ENCODE measurements at regions not wholly inside any gene's neighbourhood (a gene's known extent, or its start where the extent isn't known, plus 50 kb on each side); places are given as distances from the start of the nearest gene placed in this dataset.

DNA sequence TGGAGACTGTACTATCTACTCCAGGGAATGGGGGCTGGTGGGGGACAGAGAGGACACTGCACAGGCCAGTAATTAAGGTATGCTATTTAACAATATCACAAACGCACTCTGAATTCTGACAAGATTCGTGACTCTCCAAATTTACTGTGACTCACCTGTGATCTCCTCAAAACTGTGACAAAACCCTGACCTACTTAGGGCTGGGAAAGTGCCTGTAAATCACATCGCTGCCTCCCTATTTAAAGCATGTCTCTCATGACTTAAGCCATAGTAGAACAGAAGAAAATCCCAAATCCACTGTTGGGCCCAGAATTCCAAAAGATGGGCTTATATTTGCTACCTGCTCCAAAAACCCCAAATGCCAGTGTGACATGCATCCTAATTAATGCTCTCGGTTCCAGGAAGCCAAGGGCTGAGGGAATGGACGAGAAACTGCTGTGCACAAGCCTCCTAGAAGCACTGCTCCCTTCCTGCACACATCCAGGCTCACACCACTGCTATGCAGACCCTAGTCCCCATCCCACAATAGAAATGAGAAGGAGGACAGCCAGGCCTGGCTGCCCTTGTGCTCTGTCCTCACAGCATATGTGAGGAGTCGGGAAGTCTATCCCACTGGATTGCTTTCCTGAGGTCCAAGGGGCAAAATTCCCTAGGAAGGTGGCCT, 187.7 kb upstream of the CHRNA7 start:
- H3K9me3 Mint-ChIP-seq: no peaks in the 10 kb centered on the region
- no peak for ATAC-seq
- no peaks in the 10 kb centered on the region for H3K36me3 Mint-ChIP-seq
- no peak for DNase-seq (ENCODE audit: low spot score in 2 of 2)
- no peak overlapping the region for H3K27ac Mint-ChIP-seq

DNA sequence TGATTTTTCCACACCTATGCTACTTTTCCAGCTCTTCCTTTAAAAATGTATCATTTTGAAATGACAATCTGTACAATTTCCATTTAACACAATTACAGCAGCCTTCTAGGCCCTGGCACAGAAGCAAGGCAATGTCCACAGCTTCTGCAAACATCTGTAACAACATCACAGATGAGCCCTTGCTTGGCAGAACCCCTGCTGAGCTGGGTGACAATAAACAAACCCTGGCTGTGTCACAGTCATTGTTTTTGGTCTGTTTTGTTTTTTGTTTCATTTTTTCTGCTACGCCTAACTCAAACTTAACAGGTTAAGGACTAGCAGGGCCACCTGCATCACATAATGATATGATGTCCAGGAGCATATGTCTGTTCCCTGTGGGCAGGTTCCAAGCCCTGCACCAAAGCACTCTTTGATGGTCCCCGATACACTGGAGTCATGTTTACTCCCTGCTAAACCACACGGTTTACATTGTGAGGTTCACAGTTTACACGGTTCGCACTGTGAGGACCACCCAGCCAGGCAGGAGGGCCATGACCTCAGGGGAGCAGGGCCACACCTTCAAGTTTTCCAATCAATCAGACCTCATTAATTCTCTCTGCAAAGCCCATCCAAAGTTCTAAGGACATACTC, 186.8 kb upstream of the CHRNA7 start:
- no peaks in the 10 kb centered on the region for H3K36me3 Mint-ChIP-seq
- no peak for ATAC-seq
- DNase-seq (ENCODE audit: low spot score in 2 of 2): no peak
- H3K27ac Mint-ChIP-seq: no peak overlapping the region
- no peaks in the 10 kb centered on the region for H3K9me3 Mint-ChIP-seq

DNA sequence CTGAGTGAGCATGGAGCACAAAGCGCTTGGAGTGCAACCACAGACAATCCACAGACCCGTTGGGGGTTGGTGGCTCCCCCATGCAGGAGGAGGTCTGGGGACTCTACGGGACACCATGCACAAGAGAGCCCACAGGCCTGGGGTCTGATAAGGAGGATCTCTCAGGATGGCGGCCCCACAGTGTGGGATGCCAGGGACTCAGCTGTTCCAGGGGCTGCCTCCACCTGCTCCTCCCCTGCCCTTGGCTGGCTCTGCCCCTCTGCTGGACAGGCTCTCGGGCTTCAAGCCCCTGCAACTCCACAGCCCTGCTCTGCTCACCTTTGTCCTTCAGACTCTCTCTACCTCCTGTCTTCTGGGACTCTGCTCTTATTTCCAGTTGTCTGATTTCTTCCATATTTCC, 184.5 kb upstream of the CHRNA7 start:
- no peak for ATAC-seq
- H3K9me3 Mint-ChIP-seq: peaks cover 0 to 2% of the 10 kb centered on the region in 2 donors
- no peak overlapping the region for H3K27ac Mint-ChIP-seq
- H3K36me3 Mint-ChIP-seq: peaks cover 0 to 1% of the 10 kb centered on the region in 2 donors
- no peak for DNase-seq (ENCODE audit: low spot score in 2 of 2)

DNA sequence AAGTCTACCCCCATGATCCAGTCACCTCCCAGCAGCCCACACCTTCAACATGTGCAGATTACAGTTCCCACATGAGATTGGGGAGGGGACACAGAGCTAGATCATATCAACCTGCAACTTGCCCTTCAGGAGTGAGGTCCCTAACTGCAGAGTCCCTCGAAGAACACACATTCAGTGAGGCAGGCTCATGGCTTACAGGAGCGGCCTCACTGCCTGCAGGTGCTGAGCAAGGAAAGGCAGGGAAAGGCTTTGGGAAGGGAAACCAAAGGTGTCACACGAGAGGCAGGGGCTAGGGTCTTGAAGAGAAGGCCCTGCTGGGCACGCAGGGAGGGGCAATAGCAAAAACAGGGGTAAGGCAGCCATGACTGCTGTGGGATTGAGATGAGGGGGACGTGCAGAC, 182.4 kb upstream of the CHRNA7 start:
- Mint-ChIP-seq H3K9me3 (peaks cover 0 to 8% of the 10 kb centered on the region in 2 donors), H3K27ac (no peak overlapping the region), H3K36me3 (peaks cover 0 to 7% of the 10 kb centered on the region in 2 donors)
- DNase-seq (ENCODE audit: low spot score in 2 of 2): no peak
- ATAC-seq: no peak

DNA sequence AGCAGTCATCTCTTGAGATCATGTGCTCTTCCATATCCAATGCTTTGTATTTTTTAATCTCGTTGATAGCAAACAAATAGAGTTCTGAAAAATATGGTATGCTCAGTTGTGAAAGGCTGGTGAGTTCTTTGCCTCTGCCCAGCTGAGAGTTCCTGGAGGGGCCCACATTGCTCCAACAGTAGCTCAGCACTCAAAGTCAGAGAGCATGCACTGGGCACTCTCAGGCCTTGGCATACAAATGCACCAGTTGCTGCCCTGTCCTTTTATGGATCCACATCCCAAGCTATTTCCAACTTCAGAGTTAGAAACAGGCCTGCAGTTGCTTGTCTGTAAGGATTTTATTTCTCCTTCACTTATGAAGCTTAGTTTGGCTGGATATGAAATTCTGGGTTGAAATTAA, 181.7 kb upstream of the CHRNA7 start:
- ATAC-seq: no peak
- Mint-ChIP-seq H3K9me3 (peaks cover 0 to 8% of the 10 kb centered on the region in 2 donors), H3K27ac (no peak overlapping the region)

DNA sequence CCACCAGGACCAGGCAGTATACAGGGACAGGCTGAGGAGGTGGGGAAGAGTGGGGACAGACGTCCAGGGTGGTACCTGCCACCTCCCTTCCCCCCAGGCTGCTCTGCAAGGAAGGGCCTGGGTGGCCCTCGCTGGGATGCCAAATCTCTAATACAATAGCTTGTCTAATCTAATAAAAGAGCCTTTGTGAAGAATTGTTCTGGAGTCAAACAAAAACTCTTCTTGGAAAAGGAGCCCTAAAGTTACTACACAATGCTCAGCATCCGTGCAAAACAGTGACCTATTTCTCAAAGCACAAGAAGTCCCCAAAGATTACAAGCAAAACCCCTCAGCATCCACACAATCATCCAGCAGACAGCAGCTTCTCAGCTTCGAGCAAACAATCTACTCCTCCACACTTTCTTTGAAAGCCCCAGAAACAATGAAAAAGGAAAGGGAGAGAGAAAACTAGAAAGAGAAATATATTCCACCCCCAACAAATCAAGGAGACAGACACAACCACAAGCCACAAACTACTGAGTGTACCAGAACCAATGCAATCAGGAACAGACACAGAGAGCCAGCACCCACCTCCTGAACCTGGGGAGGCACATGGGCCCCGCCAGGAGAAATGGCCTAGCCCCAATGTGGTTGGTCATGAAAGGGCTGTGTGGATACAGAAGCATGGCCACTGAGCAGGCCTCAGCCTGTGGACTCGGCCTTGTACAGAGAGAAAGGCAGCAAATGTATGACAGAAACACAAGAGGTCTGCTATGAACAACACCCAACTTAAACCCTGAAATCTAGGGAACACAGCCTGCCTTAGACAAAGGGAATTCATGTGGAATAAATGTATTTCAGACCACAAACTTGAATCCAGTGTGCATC, 177.1 kb upstream of the CHRNA7 start:
- Mint-ChIP-seq H3K9me3 (peaks cover 0 to 15% of the 10 kb centered on the region in 2 donors), H3K27ac (no peak overlapping the region), H3K36me3 (peaks cover 0 to 18% of the 10 kb centered on the region in 2 donors)
- ATAC-seq: no peak
- DNase-seq (ENCODE audit: low spot score in 2 of 2): no peak

More for the DNA sequence above, 181.7 kb upstream of the CHRNA7 start:
- no peak for DNase-seq (ENCODE audit: low spot score in 2 of 2)
- peaks cover 0 to 11% of the 10 kb centered on the region in 2 donors for H3K36me3 Mint-ChIP-seq

DNA sequence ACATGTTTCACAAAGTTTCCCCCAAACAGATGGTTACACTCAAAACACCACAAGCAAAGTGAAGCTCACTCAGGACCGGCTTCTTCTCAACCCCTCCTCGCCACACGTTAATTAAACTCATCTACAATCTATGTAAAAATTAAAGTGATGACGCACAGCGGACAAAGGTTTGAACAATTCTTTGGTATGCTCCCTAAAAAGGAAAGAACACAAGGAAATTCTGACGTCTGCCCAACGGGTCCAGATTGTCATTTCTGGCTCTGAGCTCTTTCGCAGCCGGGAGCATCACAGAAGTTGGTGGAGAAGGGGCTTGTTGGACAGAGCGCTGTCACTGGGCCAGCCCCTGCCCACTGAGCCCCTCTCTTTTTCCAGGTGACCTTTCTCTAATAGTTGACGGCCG, 173.7 kb upstream of the CHRNA7 start:
- no peak overlapping the region for H3K27ac Mint-ChIP-seq
- H3K9me3 Mint-ChIP-seq: peaks cover 0 to 8% of the 10 kb centered on the region in 2 donors
- DNase-seq (ENCODE audit: low spot score in 2 of 2) (no peak), ATAC-seq (no peak)
- peaks cover 0 to 11% of the 10 kb centered on the region in 2 donors for H3K36me3 Mint-ChIP-seq

DNA sequence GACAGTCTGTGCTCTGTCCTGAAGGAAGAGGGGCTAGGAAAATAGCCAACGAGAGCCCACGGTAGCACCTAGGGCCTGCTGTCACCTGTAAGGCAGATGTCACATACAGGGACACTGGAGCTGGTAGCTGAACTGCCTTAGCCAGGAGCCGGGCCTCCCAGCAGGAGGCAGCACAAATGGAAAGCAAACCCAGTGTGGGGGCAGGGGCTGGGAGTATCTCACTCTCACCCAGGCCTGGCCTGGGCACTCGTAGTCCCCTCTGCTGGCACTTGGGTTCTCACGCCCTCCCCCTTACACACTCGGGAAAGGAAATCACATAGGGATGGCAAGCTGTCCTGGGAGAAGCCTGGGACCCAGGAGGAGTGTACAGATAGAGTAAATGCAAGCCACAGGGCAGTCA, 173.1 kb upstream of the CHRNA7 start:
- H3K9me3 Mint-ChIP-seq: peaks cover 0 to 8% of the 10 kb centered on the region in 2 donors
- DNase-seq (ENCODE audit: low spot score in 2 of 2) (no peak), ATAC-seq (no peak)
- no peak overlapping the region for H3K27ac Mint-ChIP-seq
- peaks cover 0 to 11% of the 10 kb centered on the region in 2 donors for H3K36me3 Mint-ChIP-seq

DNA sequence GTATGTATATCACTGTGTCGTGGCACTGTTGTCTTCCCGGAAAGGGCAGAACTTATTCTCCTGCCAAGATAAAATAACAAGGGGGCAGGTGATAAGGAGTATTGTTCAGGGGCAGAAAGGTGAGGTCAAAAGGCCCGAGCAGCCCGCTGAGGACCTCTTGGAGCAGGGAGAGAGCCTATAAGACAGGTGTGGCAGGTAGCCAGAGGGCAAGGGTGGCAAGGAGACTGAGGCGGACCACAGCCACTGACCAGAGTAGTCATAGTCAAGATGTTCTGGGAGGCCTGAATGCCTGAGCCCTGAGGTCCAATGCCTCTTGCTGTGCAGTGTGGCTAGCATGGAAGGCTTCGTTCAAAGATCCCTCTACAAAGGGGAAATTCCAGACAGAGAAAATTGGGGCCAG, 172.3 kb upstream of the CHRNA7 start:
- no peak overlapping the region for H3K27ac Mint-ChIP-seq
- ATAC-seq (no peak), DNase-seq (ENCODE audit: low spot score in 2 of 2) (no peak)
- peaks cover 0 to 8% of the 10 kb centered on the region in 2 donors for H3K9me3 Mint-ChIP-seq
- peaks cover 0 to 10% of the 10 kb centered on the region in 2 donors for H3K36me3 Mint-ChIP-seq

DNA sequence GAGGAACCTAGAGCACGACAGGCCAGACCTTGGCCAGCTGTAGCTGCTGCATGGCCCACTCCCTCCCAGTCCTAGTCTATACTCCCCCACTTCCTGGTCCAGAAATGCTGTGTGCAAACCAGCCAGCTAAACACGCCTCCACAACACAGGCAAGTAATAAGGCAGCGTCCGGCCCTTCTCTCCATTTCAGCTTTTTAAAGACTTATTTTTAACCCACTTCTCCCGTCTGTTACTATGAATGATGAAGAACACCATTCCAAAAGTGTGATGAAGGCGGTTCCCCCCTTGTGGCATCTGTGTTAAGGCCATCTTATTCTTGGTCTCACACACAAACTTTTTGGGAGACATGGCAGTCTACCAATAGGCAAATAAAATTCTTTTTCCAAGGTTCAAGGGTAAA, 164.1 kb upstream of the CHRNA7 start:
- no peak for DNase-seq (ENCODE audit: low spot score in 2 of 2)

DNA sequence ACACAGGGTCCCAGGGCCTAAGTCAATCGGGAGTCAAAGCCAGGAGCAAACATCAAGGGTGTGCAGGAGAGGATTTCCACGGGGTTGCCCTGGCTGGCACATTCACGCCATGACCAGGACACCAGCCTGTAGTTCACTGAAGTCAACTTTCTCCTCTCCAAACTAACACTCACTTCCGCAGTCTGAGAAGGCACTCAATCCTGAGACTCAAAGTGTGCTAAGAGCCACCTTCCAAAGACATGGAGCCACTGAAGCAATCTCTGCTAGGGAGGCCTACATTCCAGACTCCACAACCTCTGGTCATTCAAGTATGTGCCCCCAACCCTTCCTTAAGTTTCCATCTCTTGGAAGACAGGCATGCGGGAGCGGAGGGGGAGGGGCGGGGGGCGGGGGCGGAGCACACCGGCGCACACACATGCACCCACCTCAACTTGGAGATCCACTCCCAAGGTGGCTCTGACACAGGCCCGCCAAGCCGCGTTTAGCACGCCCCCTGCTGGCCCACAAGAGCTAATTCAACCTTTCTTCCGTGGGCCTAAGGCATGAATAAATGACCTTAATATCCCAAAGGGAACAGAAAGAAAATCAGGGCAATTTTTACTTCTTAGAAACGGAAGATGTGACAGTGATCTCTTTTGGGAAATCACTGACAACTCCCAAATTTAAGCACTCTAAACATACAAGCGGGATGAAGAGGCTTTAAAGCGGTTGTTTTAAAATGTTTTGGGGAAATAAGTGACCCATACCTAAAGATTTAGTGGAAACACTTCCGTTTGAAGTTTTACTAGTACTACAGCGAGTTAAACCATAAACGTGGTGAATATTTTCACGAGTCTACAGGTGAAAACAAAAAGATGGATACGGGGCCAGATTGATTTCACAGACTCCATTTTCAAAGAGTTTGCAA, 162.5 kb upstream of the CHRNA7 start:
- Mint-ChIP-seq H3K9me3 (no peaks in the 10 kb centered on the region), H3K36me3 (no peaks in the 10 kb centered on the region), H3K27ac (no peak overlapping the region)
- peak in 1 of 2 donors; percentile 39 for ATAC-seq
- DNase-seq (ENCODE audit: low spot score in 2 of 2): peak in 1 of 2 donors; percentile 70

More for the DNA sequence above, 164.1 kb upstream of the CHRNA7 start:
- Mint-ChIP-seq H3K9me3 (no peaks in the 10 kb centered on the region), H3K27ac (no peak overlapping the region), H3K36me3 (no peaks in the 10 kb centered on the region)
- ATAC-seq: no peak

DNA sequence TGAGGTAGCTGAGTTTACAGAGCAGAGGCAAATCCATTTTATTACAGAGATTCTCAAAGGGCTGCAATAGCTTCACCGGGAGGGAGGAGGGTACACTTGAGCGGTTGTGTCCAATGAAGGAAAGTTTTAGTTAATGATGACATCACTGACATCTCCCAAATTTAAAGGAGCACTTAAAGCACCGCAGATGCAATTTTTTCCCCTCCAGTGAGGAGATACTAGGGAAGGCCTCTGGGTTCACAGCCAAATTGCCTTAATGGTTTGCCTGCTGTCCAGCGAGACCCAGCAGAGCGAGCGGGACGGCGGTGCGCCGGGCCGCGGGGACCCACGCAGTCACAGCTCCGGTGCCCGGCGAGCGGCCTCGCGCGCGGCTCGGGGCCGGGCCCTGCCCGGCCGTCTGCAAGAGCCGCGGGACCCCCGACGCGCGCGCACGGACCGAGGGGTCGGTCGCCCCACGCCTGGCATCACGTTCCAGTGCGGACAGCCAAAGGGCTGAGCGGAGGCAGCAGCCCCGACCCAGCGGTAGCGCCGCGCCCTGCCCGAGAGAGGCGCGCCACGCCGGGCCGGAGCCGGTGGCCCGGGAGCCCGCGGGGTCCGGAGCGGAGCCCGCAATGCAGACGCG, 160.5 kb upstream of the CHRNA7 start:
- ATAC-seq: peak in 1 of 2 donors; percentile 10
- DNase-seq (ENCODE audit: low spot score in 2 of 2): no peak
- Mint-ChIP-seq H3K9me3 (no peaks in the 10 kb centered on the region), H3K27ac (no peak overlapping the region), H3K36me3 (no peaks in the 10 kb centered on the region)

DNA sequence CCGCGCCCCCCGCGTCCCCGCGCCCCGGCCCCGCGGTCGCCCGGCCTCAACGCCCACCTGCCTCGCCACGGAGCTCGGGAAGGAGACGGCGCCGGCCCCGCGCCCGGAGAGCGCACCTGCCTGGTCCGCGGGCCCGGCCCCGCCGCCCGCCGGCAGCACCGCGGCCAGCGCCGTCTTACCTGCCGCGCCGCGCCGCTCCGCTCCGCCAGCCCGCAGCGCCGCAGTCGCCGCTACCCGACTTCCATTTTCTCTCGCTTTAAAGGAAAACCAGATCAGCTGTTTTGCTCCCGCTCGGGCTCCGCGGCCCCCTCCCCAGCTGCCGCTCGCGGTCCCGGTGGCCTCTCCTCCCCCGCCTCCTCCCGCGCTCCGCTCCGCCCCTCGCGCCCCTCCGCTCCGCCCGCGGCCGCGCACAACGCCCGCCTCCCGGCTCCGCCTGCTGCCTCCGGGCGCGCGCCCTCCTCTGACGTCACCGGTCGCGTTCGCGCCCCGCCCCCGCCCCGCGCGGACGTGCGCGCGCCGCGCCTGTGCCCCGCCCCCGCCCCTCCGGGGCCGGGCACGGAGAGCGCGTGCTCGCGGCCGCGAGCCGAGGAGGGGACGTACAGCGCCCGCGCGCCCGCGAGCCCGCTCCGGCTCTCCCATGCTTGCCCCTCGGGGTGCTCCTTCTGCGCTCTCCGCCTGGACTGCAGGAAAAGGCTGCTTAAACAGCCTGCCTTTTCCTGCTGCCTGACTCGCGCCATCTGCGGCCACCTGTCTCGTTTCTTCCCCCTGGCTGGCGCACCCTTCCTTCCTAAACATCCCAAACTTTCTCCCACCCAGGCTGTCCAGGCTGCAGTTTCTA, 159.8 kb upstream of the CHRNA7 start, which contains the start of gene OTUD7A:
Gene OTUD7A, minus strand, starts transcription at position 346 of the 838 bp plus-strand sequence.
- DNase-seq (ENCODE audit: low spot score in 2 of 2) (peak; percentile 86 to 89), ATAC-seq (peak; percentile 91 to 94)
- Mint-ChIP-seq H3K9me3 (no peaks in the 10 kb centered on the region), H3K36me3 (no peaks in the 10 kb centered on the region), H3K27ac (peak within 1 kb of the TSS; percentile 2 to 73)

DNA sequence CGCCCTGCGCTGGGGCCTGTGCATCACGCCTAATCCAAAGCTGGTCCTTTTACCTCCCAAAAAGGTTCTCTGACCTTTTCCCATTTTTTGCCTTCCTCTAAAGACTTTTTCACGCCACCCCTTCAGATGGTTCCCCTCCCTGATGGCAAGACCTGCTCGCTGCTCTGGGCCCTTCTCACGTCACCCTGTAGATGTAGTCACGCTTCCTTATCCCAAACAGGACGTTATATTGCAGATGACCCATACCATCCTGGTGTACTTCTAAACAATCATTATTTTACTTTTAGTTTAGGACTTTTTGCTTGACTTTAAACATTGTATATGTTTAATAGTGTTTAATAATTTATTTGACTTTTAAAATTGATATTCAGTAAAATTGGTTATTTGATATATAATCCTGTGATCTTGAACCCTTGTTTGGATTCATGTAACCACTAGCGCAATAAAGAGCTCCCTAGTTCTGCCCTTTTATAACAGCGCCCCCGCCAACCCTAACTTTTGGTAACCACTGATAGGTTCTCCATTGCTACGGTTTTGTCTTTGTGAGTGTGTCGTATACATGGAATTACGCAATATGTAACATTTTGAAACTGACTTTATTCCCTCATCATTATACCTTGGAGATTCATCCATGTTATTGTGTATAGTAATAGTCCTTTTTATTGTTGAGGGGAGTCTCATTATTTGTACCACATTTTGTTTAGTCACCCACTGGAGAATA, 159.0 kb upstream of the CHRNA7 start:
- no peak for DNase-seq (ENCODE audit: low spot score in 2 of 2)
- Mint-ChIP-seq H3K27ac (peak overlapping the region; percentile 2 to 73), H3K36me3 (no peaks in the 10 kb centered on the region), H3K9me3 (no peaks in the 10 kb centered on the region)
- peak; percentile 18 for ATAC-seq

DNA sequence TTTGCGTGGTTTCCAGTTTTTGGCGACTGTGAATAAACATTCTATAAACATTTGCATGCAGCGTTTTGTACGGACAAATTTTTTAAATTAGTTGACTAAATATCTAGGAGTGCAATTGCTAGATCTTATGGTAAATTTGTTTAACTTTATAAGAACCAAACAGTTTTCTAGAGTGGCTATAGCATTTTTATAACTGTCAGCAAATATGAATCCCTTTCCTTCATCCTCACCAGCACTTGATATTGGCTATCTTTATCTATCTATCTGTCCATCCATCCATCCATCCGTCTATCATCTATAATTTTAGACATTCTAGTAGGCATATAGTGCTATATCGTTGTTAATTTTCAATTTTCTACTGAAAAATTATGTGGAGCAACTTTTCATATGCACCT, 158.4 kb upstream of the CHRNA7 start:
- H3K9me3 Mint-ChIP-seq: no peaks in the 10 kb centered on the region
- no peak overlapping the region for H3K27ac Mint-ChIP-seq
- ATAC-seq: no peak
- DNase-seq (ENCODE audit: low spot score in 2 of 2): no peak
- no peaks in the 10 kb centered on the region for H3K36me3 Mint-ChIP-seq

Measured in activated naive CD4-positive, alpha-beta T cell treated with anti-CD3 and anti-CD28 coated beads, Interleukin-2, amount 50 U/mL, for 72 hours (primary cell).